Right ventricle myocardium inferior (tissue), 1 donor: ENCODE measurements at regions not wholly inside any gene's neighbourhood (a gene's known extent, or its start where the extent isn't known, plus 50 kb on each side); places are given as distances from the start of the nearest gene placed in this dataset.

Source experiments
- ATAC-seq: fragments of 200-7000 bp; cut with Tn5 transposase; one replicate; pipeline ENCODE4 v1.9.1; 2020; ENCODE audit warnings: mild to moderate bottlenecking, moderate library complexity
- DNase-seq: peaks from one replicate; pipeline ENCODE4 v3.0.0; 2021; ENCODE audit errors: missing footprints
- intact Hi-C: fragments of 100-400 bp; cut with DNase I; formaldehyde crosslinking; loops from one replicate; pipeline ENCODE4 v1.11.0; 2022
- donor health status: DM: no; HTN: yes; CAD: no; lungs with severe emphysema.

DNA sequence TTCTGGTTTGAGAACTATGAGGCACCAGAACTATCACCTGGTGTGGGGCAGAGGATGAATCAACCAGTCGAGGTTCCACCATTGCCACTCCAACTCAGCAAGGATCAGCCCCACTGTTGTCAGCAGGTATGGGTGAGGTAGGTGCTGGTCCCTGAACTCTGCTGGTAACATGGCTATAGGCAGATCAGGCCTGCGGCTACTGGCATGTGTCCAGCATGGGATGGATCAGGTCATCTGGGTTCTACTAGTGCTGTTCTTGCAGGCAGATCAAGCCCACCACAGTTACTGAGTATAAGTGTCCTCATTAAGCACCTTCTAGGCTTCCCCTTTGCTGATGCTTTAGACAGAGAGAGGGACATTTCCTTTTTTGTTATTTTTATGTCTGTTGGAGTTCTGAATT lies 71.7 kb downstream of the GABRA6 start:
- intact Hi-C loops, result no loop called here
- ATAC-seq, result no peak
- peak; percentile 32 for DNase-seq

DNA sequence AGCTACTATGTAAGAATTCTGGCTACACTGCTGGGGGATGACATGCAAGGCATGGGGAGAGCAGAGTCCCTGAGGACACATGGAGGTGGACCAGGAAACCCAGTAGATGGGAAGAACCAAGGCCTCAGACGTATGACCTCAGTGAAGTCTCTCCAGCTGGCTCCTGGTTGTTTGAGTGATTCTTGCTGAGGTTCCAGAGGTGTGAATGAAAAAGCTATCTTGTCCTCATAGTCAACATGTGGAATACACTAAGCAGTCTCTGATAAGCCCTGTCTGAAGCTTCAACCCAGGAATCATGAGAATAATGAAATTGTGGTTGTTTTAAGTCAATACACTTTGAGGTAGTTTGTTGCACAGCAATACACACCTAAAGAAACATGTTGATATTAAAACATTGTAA lies 78.0 kb downstream of the GABRA6 start:
- ATAC-seq, result no peak
- no peak for DNase-seq
- intact Hi-C loops, result no loop called here

DNA sequence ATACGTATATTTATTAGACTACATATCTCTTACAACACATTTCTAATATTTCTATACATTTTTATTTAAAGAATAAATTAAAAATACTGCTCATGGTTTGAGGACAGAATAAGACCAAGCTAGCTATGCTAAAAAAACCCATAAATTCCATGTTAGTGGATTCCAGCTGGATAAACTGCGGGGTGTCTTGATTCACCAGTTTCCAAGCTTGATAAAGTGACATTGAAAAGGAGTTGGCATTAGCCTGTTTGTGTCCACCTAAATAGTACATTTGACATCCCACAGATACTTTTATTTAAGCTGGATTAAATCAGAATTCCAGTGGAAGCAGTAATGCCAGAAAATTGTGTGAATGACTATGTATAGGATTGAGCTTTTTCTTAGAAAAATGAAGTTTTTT lies 80.1 kb downstream of the GABRA6 start:
- intact Hi-C loops, result no loop called here
- no peak for ATAC-seq
- no peak for DNase-seq

DNA sequence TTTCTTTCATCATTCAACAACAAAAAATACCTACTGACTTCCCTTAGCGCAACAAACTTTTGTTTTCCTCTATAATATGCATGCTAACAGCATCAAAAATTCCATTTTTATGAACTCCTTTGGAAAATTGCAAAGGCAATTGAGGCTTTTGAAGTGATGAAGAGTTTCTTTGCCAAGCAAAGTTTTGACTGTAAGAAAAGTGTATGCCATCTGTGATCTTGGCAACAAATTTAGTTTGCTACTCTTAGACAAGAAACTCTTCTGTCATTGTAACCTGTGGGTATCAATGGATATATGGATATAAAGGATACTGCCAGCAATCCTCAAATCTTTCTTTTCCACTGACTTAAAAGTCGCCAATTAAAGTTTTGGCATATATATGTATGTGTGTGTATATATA lies 72.0 kb upstream of the GABRA1 start:
- intact Hi-C loops, result no loop called here
- ATAC-seq (no peak), DNase-seq (no peak)

DNA sequence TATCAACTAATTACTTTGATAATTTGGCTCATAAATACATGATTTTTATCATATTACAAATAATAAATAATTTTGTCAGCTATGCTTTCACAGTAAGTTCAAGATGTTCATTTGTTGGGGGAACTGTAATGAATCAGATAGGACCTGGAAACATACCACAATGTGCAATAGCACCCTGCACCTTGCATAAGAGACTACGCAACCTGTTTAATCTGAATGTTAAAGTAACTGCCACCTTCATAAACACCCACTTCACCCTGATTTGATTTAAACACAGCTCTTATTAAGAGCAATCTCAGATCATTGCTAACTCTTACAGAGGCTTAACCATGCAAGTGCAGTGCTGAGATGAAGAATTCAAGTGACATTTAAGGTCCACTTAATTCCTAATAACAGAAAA lies 69.1 kb upstream of the GABRA1 start:
- ATAC-seq, result no peak
- DNase-seq, result no peak
- intact Hi-C loops, result no loop called here

DNA sequence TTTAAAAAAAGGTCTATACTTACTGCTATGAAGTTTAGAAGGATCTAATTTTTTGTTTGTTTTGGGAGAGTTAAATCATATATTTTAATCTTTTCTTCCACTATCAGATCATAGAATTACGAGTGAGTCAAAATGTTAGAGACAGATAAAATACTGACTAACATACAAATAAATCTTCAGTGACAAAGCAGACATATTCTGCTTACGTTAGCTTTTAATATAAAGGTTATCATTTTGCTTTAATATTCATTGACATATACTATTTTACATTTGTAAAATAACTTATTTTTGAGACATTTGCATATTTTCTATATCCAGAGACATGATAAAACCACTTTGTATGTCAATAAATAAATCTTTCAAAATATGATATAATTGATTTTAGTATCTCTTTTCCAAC lies 64.6 kb upstream of the GABRA1 start:
- intact Hi-C loops, result no loop called here
- DNase-seq (no peak), ATAC-seq (no peak)

DNA sequence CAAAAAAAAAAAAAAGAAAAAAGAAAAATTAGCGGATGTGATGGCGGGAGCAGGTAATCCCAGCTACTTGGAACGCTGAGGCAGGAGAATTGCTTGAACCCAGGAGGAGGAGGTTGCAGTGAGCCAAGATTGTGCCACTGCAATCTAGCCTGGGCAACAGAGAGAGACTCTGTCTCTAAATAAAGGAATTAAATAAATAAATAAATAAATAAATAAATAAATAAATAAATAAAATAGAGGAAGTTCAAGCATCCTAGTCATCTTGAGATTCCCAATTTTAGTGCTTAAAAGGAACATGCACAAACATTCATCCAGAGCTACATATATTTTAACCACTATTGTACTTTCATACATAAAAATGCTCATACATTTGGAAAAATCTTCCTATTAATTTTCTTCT lies 61.2 kb upstream of the GABRA1 start:
- intact Hi-C loops, result no loop called here

DNA sequence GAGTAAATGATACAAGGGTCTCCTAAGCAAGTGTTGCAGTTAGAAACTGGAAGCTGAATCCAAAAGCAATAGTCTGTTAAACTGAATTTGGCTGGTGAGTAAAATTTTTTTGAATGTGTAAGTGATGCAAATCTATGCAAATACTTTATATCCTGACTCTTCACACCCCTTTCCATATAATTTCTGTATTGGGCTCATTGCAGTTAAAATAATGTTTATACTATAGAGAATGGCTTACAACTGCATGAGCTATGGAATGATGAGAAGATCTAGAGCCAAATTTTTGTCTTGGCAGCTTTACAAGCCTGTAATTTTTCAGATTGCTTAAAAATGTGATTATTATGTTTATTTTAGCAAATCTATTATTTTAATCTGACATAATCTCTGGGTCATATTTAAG lies 57.0 kb upstream of the GABRA1 start:
- ATAC-seq (no peak), DNase-seq (no peak)
- intact Hi-C loops, result no loop called here

More for the DNA sequence above, 61.2 kb upstream of the GABRA1 start:
- no peak for ATAC-seq
- DNase-seq, result no peak
